ENCODE measurements at regions not wholly inside any gene's neighbourhood (a gene's known extent, or its start where the extent isn't known, plus 50 kb on each side); places are given as distances from the start of the nearest gene placed in this dataset.
"Not testable (repeated sequence)": the region's sequence is repeated elsewhere in the genome, so short reads cannot be mapped to it uniquely, and the experiment has no call there.

- TF ChIP-seq CTCF (IDR thresholded peaks at IDR 0.05; ENCODE audit: extremely low read depth in 1 of 2, insufficient read depth in 1 of 2, low read depth in 1 of 2, low read length in 2 of 2); POLR2AphosphoS5 (IDR thresholded peaks at IDR 0.05; ENCODE audit: insufficient read depth, low read depth, low read length); EZH2 (IDR thresholded peaks at IDR 0.05; ENCODE audit: borderline replicate concordance, low read depth, low read length, severe bottlenecking); FOS (IDR thresholded peaks at IDR 0.05; ENCODE audit: borderline replicate concordance, insufficient read depth, low read length); POLR2A (IDR thresholded peaks at IDR 0.05; ENCODE audit: low read depth, low read length); MAX (IDR thresholded peaks at IDR 0.05; ENCODE audit: insufficient read depth, insufficient read length); MYC (IDR thresholded peaks at IDR 0.05; ENCODE audit: low read depth, low read length); GATA2 (IDR thresholded peaks at IDR 0.05; ENCODE audit: insufficient read depth, insufficient read length, low read depth, low read length): not testable (repeated sequence)
Measured at GRCh38 chr5:34296759-34297158, 253.7 kb upstream of the C1QTNF3 start.
